GM20431 (cell line): ENCODE measurements at regions not wholly inside any gene's neighbourhood (a gene's known extent, or its start where the extent isn't known, plus 50 kb on each side); places are given as distances from the start of the nearest gene placed in this dataset.

Experiments used
- in situ Hi-C: fragments of 300-500 bp; cut with MseI, MboI; formaldehyde crosslinking; loops from one replicate; pipeline ENCODE4 v1.15.0; 2020; ENCODE audit warnings: low sequenced_read_pairs; ENCODE audit not compliant: unreplicated experiment

DNA sequence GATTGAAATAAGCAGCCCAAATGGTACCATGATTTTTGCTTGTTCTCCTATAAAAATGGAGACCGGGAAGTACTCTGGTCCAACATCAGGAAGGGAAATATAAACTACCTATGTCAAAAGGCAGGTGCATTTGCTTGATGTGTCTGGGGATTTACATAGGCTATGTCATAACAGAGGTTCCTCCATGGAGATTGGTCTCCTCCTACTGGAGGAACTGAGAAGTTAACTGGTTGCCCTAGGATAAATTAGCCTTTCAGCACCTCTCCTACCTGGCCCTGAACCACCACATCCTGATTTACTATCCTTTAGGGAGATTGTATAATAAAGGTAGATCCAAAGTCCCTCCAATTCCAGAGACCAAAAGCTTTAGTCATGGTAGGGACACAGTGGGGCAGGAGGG is 1109.3 kb upstream of the B3GALT2 start:
- in situ Hi-C loops = no loop called here

DNA sequence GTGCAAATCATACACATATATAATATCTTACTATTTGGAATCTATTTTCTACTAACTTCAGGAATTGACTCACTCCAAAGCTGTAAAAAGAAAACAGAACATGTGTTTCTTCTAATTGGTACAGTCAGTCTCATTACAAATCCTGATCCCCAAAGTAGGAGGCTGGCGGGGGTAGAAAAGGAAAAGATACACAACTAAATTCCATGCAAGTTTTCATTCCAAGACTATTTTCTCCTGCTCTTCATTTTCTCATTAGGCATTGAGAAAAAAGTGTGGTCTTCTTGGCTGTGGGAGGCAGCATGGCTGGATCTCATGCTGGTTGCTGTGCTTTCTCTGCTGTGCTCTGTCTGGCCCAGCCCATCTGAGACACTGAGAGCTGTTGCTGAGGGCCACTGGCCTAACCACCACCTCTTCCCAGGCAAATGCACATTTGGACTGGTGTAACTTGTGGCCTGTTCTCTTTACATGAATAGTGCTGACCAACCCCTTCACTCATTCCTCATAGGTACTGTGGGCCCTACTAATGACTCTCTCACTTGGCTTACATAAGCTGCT is 1107.5 kb upstream of the B3GALT2 start:
- in situ Hi-C loops = no loop called here

DNA sequence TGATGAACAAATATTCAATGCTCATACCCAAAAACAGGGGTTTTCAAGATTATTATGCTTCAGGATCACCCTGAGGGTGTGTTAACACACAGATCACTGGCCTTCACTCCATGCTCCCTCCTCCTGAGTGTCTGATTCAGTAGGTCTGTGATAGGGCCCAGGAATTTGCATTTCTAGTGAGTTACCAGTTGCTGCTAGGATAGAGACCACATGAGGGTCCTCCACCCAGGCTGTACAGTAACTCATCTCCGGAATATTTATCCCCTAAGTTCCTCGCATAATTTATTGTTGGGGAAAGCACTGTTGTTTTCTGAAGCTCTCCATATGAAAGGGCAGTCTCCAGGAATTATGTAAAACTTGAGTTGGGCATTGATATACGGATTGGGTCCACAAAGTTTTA is 1106.6 kb upstream of the B3GALT2 start:
- in situ Hi-C loops = no loop called here

DNA sequence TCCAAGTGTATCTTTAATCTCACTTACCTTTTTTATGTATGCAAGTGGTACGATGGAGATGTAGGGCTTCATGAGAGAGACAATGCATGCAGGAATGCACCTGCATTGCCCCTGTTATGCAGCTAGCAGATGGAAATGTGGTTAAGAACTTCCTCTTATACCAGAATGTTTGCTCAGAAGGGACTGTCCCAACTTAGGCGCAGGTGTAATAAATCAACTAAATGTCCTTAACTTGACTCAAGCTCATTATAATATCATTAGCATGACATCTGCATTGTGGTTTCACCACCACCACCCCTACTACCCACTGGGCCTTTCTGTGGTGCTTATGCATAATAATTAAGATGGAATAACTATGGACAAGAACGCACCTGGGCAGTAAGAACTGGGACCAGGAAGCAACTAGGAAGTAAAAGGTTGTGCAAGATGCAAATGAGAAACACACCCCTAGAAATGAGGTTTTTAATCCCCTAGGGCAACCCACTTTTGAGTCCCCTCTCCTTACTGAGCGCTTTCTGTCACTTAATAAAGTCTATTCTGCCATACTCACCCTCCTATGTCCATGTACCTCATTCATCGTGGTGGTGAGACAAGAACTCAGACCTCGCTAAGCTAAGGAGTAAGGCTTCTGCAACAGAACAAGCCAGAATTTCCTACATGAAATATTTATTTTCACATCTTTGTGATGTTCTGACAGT is 1103.3 kb upstream of the B3GALT2 start:
- in situ Hi-C loops = no loop called here

DNA sequence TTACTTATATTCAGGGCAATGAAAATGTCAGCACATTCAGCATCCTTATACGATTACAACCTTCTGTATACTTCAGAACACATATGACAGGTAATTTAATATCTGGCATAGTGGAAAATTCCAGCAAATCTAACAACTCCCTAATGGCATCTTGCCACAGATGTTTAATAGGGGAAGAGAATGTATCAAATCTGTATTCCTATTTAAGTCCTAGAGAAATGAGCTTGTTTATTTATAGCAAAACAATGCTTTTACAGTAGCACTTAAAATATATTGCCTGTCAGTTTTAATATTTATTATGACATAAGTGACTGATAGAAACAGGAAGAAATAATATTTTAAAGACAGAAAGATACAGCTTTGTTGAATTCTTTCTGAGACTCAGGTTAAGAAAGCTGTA is 1101.8 kb upstream of the B3GALT2 start:
- in situ Hi-C loops = no loop called here

DNA sequence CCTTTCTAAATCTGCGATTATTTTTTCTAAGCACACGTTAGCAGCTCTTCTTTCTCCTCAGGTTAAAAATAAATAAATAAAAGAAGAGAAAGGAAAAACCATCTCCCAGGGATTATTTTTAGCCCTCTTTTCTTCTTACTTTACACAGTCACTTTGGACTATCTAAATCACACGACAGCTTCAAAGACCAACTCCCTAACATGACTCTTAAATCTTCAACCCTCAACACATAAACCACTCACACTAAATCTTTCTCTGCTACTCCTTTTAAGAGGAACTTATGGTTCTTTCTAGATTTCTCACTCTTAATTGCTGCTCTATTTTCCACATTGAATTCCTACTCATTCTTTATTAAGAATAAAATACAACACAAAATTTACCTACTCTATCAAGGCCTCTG is 1095.0 kb upstream of the B3GALT2 start:
- in situ Hi-C loops = no loop called here

DNA sequence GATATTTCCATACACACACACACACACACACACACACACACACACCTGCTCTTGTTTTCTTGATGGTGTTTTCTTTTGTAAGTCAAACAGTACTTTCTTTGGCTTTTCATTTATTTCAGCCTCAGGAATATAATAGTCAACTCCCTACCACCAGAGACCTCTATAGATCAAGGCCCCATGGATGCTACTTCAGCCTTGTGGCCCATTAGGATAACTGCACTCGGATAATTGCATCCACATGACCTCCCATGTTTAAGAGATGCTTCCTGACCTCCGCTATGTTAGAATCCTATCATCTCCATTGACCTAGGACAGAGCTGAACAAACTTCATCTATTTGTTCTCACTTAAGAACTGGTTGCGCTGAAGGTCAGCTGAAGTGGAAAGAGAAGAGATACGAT is 1094.0 kb upstream of the B3GALT2 start:
- in situ Hi-C loops = no loop called here

DNA sequence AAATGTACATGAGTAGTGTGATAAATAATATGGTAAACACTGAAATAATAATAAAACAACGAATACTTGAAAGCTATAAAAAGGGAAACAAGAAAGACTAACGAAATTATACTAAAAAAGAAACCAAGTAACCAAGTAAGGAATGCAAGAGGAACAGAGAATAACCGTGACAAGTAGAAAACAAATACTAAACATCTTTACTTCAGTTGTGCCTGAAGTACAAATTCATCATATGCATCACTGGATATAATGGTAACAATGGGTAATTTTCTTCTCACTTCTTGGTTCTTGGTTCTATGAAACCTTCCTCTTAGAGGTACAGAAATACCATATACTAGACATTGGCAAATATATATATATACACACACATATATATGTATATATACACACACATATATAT is 1093.6 kb upstream of the B3GALT2 start:
- in situ Hi-C loops = no loop called here

DNA sequence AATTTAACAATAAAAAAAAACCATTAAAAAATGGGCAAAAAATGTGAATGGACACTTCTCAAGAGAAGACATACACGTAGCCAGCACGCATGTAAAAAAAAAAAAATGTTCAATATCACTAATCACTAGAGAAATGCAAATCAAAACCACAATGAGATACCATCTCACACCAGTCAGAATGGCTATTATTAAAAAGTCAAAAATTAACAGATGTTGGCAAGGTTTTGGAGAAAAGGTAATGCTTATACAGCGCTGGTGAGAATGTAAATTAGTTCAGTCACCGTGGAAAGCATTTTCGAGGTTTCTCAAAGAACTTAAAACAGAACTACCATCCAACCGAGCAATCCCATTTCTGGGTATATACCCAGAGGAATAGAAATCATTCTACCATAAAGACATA is 1091.5 kb upstream of the B3GALT2 start:
- in situ Hi-C loops = no loop called here

DNA sequence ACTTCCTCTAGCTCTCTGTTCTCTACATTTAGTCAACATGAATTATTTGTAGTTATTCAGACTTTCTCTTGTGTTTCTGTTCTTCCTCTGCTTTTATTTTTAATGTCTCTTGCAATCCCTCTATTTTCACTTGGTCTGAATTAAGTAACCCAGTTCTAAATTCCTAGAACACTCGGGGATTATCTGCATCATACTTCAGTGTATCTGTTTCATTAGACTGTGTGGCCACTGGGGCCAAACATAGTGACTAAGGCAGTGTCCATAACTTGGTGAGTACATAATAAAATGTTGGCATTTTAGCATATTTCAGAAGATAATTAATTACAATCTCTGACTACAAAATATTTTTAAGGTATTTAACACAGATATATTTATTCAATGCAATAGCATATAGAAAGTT is 1087.2 kb upstream of the B3GALT2 start:
- in situ Hi-C loops = no loop called here

DNA sequence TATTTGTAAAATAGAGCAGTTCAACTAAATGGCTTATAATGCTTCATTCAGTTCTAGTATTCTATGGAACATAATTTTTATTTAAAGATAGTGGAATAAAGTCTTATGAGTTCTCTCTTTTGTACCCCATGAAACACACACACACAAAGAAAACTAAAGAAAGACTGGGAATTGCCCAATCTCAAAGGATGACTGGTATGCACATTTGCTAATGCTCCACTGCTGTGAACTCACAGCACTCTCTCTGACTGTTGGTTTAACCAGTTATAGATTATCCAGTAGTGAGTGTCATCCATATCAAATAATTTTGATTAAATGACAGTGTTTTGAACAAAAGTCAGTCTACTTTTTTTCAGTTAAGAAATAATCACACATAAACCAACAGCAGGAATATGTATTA is 1082.4 kb upstream of the B3GALT2 start:
- in situ Hi-C loops = no loop called here

DNA sequence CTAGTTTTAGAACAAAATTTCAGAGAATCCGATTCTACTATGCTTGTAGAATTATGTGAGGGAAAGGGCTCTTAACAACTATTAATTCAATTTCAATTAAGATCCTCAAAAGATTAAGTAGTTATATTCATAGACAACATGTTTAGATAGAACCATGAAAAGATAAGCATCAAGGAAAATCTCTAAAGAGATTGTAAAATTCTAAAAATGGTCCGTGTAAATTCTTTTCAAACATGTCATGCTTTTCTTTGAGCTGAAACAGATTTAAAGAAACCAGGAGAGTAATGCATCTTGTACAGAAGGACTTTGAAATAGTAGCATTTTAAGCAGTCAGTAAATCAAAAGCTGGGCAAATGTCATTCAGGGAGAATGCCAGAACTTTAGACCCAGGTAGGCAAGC is 1080.6 kb upstream of the B3GALT2 start:
- in situ Hi-C loops = no loop called here

DNA sequence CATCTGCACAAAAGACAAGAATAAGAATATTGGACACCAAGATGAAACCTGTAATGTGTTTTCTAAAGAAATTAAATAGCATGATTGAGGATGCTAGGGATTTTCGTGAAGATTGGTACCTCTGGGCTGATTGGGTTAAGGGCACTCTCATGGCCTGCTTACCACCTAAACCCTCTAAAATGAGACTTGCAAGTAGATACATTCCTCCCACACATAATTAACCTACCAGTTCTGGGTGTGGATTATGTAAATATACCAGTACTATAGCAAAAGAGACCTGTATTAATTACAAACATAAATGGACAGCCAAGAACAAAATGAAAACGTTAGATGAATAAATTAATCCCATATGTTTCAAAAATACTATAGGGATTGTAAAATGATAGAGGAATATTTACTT is 1069.6 kb upstream of the B3GALT2 start:
- in situ Hi-C loops = no loop called here

DNA sequence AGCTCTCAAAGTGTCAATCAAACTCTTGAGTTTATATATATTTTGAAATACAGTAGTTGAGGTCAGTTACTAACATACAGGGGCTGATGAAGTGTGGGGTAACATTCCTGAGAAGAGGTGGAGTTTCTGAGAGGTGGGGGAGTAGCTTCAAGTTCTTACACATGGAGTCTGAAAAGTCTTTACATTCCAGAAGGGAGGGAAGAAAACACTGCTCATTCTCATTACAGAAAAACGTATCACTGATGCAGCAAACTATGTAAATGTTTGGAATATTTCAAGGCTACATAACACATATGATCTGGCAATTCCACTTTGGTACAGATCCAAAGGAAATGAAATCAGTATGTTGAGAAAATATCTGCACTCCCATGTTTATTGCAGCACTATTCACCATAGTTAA is 1065.8 kb upstream of the B3GALT2 start:
- in situ Hi-C loops = no loop called here

DNA sequence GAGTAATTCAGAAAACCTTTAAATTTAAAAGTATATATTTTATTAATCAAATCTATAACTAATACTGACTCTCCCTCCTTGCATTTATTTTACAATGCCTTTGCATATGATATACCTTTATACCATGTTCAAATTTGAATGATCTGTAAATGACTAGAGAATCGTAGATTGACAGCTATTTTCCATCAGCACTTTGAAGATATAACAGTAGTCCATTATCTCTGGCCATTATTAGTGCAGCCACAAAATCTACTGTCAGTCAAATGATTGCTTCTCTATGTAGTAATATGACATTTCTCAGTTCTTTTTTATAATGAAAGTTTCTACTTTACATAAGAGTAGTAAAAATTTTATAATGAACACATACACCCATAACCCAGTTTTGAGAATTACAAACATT is 1054.8 kb upstream of the B3GALT2 start:
- in situ Hi-C loops = no loop called here

DNA sequence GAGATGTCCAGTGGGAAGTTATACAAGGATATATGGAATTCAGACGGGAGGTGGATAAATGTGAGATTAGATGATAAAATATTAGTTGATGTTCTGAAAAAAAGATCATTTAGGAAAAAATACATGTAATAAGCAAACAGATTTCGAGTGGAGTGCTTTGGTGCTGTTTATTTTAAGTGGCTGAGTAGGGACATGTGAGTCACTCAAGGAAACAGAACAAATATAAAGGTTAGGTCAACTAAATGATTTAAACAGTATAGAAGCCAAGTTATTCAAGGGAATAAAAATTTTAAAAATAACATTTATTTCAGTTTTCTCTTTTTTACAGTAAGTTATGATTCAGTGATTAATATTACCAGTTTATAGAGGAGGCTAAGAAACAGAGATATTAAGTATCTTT is 1046.7 kb upstream of the B3GALT2 start:
- in situ Hi-C loops = no loop called here

DNA sequence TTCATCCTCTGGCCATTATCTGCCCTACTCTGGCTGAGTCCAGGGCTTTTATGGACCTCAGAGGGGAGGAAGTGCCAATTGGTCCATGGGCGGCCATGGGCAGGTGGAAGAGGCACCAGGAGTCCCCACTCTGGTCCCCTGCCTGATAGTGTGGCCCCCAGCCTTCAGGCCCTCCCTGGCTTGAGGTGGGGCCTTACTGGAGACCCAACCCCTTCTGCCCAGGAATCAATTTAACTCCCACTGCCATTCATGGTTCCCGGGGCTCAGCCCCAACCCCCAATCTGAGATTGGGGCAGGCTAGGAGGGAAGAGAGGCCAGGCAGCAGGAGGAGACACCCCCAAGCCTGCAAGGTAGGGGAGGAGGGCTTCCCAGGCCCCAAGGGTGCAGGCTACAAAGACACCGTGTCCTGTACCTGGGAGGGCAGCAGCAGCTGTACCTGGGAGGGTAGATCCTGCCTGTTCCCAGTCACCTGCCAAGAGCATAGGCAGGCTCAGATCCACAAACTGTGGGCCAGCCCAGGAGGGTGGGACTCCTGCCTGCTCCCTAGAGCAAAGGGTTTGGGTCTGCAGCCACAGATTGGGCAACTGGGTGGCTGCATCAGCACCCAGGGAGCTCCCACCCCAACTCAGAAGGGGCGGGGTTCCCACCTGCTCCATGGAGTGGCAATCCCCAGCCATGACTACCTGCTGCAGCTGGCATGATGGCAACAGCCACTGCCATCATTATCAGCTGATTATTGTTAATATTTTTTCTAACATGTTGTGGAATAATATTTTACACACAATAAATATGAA is 1044.1 kb upstream of the B3GALT2 start:
- in situ Hi-C loops = no loop called here

DNA sequence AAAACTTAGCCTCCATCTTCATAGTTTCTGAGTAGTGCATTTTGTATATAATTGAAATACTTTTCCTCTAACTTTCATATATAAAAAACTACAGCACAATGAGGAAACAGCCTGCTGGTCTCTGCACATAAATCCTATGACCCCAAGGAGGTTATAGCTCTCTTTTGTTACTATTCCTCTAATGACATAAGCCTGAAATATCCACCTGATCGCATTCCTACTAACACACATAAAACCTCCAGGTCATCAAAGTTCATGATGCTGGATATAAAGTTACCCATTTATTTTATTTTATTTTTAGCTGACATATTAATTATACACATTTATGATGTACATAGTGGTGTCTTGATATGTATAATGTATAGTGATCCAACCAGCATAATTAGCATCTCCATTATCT is 1042.0 kb upstream of the B3GALT2 start:
- in situ Hi-C loops = no loop called here

DNA sequence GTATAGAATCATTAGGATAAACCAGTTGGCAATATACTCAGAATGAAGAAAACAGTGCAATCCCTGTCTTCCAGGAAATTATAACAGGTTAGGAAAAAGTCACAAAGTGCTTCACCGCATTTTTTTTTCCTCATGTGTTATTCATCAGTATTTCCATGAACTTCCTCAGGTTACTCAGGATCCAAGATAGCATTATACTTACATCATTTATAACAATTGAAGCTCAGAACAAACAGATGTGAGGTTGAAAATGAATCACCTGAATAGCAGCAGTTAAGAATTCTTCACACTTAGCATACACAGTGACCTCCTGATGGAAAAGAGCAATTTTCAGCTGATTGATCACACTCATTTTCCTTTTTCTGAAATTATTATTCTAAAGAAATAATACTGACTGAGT is 1040.7 kb upstream of the B3GALT2 start:
- in situ Hi-C loops = no loop called here

DNA sequence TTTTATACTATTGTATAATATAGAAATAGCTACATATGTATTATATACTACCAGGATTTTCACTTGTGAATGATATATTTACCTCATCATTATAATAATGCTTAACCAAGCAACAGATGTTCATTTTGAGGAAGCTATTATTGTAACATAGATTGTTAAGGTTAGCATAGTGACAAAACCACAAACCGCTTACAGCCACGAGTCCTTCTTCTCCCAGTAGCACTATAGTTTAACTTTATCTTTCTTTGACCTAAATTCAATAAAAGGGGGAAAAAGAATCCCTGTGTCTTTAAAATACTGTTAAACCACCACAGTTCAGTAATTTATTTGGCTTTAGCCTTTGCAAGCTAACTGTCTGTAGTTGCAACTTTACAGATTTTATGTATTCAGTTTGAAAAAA is 1039.4 kb upstream of the B3GALT2 start:
- in situ Hi-C loops = no loop called here

DNA sequence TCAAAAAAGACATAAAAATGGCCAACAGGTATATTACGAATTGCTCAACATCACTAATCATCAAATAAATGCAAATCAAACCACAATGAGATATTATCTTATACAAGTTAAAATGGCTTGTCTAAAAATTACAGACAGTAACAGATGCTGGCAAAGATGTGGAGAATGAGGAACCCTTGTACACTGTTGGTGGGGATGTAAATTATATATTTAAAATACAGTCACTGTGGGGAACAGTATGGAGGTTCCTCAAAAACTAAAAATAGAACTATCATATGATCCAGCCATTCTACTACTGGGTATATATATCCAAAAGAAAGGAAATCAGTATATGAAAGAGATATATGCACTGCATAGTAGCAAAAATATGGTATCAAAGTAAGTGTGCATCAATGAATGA is 1037.2 kb upstream of the B3GALT2 start:
- in situ Hi-C loops = no loop called here

DNA sequence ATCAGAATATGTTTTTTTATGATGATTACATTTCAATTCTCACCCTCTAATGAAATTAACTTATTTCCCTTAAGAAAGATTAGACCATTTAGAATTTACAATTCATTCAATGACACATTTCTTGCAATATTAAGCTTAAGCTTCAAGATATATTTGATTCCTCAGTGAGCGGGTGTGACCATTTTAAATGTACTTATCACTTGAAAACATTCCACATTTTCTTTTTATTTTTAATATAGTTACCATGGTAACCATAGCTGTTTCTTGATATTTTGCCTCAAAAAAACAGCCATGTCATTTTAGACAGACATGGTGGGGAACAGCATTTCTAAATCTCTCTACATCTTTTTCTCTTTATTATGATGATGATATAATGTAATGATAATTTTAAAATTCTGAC is 1029.0 kb upstream of the B3GALT2 start:
- in situ Hi-C loops = no loop called here
